Hematopoietic multipotent progenitor cell treated with erythropoietin and hydrocortisone succinate and interleukin-3 and kit ligand, for 17 days (in vitro differentiated cells): ENCODE measurements at regions not wholly inside any gene's neighbourhood (a gene's known extent, or its start where the extent isn't known, plus 50 kb on each side); places are given as distances from the start of the nearest gene placed in this dataset.
A peak's percentile ranks its signal among the peaks of the same experiment; 100 is the strongest.
"Not testable (repeated sequence)": the region's sequence is repeated elsewhere in the genome, so short reads cannot be mapped to it uniquely, and the experiment has no call there.

ENCODE experiments used
- DNase-seq: peaks from one replicate; pipeline ENCODE4 v3.0.0-alpha.2; 2015; ENCODE audit warnings: low spot score

DNA sequence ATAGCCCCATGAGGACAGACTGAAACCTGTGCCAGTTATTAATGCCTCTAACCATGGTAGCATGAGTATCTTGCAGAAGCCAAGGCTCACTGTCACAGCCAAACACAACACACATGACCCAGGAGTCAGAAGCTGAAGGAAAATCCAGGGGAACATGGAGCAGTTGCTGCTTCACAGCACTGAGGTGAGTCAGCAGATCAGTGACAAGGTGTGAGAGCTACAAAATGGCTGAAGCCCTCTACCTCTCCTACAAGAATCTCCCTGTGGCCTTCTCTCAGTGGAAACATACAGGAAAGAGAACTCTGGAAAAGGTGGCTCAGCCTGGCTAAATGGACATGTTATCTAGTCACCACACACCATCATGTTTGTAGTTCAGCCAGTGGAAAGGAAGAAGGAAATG, 93.5 kb downstream of the NAB1 start:
- DNase-seq = no peak

DNA sequence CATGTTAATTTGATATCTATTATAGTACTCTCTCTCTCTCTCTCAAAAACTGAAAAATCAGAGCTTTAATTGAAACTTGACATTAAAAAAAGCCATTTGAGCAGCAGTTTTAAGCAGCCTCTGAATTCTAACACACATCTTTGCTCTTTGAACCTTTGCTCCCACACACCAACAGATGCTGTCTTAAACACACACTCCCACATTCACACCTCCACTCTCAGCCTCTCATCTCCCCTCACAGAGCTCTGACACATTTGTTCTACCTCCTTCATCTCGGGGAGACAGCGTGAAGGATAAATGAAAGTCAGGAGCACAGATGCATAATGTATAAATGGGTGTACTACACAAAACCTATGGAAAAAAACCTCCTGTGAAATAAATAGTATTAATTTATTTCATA, 95.2 kb downstream of the NAB1 start:
- no peak for DNase-seq

DNA sequence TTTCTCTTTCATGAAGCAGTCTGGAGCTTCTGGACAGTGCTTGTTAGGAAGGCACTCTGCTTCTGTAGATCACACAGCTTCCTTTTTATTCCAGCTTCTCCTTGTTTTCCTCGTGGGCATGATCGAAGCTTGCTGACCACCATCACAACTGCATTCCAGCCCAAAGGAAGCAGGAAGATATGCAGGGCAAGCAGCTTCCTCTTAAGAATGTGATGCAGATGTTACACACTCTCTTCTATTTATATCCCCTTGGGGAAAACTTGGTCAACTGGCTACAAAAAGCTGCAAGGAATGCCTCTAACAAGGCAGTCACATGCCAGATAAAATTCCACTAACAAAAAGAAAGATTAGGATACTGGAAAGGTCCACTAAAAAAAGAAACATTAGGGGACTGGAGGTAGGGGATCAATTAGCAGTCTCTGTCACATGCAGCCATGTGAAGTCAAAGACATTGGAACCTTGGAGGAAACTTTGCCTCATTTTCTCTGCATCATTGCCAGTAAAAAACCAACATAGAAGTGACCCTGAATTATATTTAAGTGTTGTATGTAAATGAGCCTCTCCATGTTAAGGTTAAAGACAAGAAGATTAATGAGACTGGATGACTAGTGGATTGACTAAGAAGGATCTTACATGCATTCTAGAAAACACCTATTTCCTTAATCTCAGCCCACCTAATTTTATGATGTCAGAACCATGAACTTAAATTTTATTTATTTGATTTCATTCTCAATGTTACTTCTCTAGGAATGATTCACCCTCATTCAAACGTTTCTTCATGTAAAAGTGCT, 98.3 kb downstream of the NAB1 start:
- DNase-seq = no peak

DNA sequence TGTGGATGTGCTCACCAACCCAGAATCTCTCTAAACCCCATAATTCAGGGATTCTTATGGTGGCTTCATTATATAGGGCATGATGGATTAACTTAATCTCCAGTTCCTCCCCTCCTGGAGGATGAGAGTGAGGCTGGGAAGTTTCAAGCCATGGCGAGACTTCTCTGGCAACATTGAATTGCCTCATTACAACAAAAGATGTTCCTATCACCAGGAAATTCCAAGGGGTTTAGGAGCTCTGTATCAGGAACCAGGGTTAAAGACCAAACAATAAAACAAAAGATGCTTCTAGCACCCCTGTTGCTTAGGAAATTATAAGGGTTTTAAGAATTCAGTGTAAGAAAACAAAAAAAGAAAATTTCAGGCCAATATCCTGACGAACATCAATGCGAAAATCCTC, 100.1 kb downstream of the NAB1 start:
- no peak for DNase-seq

DNA sequence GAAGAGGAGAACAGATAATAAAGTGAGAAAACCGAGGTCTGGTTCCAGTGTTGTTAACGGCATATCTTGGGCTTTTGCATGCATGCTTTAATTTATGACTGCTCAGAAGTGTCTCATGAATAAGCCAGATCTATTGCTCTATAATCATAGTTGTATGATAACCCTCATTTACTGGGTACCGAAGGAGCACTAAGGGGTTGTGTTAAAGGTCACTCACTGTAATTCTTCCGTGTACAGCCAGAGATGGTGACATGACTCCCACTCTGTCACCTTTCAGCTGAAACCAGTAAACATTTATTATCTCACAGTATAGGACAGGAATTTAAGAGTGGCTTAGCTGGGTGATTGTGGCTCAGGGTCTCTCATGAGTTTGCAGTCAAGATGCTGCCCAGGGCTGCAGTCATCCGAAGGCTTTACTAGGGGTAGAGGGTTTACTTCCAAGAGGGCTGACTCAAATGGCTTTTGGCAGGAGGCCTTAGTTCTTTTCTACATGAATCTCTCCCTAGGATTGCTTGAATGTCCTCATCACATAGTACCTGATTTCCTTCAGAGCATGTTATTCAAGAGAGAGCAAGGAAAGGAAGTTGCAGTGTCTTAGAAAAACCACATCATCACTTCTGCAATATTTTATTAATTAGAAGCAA, 107.0 kb downstream of the NAB1 start:
- no peak for DNase-seq

DNA sequence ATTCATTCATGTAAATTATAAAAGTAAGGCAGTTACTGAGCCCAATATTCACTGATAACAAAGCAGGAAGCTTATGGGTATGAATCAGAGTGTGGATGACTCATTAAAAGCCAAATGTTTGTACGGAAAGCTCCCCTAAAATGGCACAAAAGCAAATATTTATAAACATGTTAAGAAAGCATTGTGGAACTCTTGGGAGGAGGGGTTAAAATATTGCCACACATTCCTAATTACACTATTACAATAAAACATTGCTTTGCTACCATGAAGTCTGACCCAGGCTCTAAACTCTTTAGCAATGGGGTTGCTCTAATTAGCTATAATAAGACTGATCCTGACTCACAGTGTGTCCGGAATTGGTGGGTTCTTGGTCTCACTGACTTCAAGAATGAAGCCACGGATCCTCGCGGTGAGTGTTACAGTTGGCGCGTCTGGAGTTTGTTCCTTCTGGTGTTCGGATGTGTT, 110.9 kb downstream of the NAB1 start:
- no peak for DNase-seq

DNA sequence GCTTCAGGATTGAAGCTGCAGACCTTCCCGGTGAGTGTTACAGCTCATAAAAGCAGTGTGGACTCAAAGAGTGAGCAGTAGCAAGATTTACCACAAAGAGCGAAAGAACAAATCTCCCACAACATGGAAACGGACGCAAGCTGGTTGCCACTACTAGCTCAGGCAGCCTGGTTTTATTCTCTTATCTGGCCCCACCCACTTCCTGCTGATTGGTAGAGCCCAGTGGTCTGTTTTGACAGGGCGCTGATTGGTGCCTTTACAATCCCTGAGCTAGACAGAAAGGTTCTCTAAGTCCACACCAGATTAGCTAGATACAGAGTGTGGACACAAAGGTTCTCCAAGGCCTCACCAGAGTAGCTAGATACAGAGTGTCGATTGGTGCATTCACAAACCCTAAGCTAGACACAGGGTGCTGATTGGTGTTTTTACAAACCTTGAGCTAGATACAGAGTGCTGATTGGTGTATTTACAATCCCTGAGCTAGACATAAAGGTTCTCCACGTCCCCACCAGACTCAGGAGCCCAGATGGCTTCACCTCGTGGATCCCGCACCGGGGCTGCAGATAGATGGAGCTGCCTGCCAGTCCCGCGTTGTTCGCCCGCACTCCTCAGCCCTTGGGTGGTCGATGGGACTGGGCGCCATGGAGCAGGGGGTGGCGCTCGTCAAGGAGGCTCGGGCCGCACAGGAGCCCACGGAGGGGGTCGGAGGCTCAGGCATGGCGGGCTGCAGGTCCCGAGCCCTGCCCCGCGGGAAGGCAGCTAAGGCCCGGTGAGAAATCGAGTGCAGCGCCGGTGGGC, 111.7 kb downstream of the NAB1 start:
- DNase-seq = not testable (repeated sequence)

DNA sequence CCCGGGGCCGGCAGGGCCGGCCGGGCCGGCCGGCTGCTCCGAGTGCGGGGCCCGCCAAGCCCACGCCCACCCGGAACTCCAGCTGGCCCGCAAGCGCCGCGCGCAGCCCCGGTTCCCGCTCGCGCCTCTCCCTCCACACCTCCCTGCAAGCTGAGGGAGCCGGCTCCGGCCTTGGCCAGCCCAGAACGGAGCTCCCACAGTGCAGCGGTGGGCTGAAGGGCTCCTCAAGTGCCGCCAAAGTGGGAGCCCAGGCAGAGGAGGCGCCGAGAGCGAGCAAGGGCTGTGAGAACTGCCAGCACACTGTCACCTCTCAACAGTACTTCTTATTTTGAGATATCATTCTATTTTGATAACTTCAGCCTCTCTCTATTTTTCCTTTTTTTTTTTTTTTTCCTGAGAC, 112.3 kb downstream of the NAB1 start:
- DNase-seq = not testable (repeated sequence)

DNA sequence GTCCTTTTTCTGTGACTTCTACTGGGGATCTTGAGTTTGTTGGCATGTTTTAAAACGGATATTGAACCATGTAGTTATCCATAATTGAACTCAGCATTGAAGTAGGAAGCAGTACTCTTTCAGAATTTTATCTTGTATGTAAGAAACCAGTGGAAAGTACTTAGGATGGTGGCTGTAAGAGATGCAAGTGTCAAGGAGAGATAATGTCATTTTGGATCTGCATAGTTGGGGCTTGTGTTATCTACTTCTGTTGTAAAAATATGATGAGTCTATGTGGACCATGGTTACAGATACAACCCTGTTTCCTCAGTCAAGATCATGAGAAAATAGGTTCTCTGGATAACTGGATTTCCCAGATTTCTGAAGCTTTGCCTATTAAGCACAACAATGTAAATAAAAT, 113.7 kb downstream of the NAB1 start:
- DNase-seq = no peak

DNA sequence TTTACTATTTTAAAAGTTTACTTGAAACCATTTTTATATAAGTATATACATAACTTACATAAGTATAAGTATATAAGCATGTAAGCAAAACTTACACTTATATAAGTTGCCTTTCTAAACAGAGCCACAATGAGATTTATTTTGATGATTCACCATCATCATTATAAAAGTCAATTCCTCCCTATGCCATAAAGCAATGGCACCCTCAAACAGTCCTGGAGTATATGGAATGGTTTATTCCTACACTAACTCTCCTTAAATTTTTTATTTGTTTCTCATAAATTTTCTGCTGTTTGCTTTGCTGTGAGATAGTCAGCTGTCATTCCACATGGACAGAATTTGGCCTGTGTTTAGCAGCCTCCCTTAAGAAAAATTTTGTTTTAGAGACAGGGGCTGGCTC, 114.2 kb downstream of the NAB1 start:
- no peak for DNase-seq

DNA sequence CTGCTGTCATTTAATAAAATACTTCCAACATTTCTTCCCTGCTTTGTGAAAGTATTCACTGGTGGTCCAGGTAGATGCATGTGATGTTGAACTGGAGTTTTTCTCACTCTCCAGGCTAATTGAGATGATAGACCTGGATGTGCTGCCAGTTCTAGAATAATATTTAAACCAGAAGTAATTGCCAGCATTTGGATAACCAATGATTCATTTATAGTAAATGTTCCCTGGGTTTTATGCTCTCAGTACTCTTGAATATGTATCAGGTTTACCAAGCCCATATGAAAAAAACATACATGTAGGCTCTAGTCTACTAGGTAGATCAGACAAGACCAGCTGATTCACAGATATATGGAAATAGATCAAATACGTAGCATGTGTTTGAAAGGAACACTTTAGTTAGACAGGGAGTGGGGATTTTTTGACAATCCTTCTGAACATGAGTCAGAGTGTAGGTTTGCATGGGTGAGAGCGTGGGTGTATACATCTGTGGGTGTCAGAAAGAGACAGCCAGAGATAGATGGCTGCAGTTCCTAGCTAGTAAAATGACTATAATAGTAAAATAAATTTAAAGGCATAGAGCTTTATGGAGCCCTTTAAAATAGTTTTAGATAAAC, 115.1 kb downstream of the NAB1 start:
- no peak for DNase-seq

DNA sequence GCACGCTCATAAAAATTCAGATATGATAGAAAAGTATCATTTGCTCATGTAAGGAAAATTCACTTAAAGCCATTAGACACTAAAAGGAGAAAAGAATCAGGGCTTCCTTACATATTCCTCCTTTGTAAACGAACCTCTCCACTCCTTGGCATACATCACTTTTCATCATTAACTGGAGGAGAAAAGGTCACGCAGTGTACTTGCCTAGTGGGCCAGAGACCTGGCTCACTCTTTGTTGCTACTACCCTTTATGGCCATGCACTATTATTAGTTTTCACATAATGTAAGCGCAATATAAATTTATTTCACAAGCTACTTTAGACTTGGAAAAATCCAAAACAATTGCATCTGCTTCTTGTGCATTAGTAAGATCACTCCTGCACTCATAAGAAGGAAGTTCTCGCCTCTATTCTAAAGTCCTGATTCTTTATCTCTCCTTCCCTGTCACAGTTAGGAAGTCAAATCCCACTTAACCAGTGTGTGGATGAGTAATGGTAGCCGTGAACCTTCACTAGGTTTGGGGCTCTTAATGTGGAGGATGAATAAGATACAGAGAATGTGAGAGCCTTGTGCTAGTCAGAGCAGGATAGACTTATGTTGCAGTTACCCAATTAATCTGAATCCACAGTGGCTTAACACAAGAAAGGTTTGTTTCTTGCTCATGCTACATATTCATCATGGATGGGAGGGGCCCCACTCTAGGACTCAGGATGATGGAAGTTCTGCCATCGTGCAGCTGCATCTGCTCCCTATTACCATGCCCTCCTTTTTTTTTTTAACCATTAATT, 115.0 kb upstream of the GLS start:
- DNase-seq = no peak

DNA sequence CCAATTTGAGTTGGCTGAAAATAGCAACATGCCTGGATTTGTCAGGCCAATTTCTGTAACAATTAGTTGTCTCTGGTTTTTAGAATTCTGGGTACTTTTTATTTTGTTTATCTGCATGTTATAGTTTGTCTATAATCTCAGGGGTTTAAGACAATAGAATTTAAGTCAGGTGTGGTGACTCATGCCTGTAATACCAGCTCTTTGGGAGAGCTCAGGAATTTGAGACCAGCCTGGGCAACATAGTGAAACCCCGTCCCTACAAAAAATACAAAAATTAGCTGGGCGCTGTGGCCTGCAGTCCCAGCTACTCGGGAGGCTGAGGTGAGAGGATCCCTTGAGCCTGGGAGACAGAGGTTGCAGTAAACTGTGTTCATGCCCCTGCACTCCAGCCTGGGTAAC, 114.4 kb upstream of the GLS start:
- DNase-seq = no peak

DNA sequence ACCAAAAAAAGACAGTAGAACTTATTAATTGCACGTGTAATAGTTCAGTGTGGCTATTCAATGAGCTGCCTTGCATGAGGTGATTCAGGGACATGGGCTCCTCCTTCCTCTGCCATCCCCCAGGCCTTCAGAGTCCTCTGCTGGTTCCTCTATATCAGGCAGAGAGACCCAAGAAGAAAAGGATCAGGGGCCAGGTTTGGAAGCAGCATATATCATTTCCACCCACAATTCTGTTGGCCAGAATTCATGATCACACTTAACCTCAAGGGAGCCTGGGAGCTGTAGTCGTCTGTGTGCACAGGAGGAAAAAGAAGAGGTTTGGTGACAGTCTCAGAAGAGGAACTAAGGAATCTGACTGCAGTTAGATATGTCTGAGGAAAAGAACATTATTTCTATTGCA, 114.0 kb upstream of the GLS start:
- DNase-seq = no peak

DNA sequence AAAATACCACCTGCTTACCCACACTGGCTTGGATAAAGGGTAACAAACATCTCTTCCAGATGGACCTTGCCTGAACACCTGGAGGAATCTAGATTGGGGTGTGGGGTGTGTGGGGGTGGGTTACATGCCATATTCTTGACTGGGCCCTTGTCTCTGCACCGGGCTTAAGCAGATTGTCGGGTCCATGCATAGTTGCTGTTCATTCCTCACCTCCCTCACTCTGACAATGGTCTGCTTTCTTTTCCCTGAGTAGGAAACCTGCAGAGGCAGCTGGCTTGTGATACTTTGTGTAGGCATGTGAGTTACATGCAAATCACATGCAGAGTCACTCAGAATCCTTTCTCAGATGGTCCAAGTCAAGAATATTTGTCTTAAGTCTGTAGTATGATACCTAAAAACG, 112.8 kb upstream of the GLS start:
- DNase-seq = no peak

DNA sequence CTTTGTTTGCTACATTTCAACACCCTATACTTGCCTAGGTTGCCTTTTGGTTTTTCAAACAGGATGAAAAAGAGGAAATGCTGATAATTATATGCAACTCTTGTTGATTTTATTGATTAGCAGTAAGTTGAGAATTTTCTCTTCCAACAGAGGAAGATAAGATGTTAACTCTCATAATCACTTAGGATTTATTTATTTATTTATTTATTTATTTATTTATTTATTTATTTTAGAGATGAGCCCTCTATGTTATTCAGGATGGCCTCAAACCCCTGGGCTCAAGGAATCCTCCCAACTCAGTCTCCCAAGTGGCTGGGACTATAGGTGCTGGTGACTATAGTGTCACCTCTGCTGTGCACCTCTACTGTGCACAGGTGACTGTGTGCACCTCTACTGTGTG, 111.4 kb upstream of the GLS start:
- DNase-seq = no peak

DNA sequence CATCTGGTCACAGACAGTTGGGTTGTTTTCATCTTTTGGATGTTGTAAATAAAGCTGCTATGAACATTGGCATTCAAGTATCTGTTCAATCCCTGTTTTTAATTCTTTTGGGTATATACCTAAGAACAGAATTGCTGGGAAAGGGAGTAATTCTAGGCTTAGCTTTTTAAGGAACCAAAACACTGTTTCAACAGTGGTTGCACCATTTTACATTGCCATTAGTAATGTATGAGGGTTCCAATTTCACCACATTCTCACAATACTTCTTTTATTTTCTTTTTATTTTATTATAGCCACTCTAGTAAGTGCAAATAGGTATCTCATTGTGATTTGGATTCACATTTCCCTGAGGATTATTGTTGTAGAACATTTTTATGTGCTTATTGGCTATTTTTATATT, 108.9 kb upstream of the GLS start:
- no peak for DNase-seq

DNA sequence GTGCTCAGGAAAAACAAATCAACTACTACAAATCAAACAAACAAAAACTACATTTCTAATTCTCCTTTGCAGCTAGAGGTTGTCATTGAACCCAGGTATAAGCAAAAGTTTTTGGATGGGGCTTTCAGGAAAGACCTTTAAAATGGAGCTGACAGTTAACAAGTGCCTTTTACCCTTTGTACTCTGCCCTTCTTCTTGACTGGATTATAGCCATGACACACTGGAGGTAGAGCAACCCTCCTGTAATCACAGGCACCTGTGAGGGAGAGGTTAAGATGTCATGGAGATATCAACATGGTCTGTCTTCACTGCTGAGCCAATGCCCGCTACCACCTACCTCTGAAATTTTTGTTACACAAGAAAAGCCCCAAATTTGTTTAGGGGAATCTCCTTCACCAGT, 100.0 kb upstream of the GLS start:
- no peak for DNase-seq

DNA sequence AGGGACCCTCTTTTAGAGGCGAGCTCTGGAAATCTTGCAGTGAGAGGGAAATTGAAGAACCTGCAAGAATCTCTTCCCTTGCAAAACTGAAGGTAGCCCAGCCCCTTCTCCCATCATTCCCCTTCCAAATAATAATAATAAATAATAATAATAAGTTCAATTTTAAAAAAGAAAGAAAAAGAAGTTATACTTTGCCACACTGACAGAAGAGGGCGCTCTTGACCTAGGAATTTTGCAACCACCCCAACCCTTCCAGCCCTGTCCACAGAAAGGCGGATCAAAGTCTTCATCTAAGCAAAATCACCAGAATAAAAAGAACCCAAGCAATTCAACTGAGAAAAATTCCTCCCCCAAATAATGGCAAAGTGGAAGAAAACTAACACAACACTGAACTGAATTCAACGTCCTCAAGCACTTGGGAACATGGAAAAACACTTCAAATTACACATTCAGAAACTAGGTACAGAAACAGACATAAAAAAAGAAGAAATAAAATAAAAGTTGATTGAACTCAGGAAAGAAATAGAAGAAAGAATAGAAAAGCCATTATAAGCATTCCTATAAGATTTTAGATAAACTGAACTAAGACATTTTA, 98.9 kb upstream of the GLS start:
- DNase-seq = peak; percentile 32

DNA sequence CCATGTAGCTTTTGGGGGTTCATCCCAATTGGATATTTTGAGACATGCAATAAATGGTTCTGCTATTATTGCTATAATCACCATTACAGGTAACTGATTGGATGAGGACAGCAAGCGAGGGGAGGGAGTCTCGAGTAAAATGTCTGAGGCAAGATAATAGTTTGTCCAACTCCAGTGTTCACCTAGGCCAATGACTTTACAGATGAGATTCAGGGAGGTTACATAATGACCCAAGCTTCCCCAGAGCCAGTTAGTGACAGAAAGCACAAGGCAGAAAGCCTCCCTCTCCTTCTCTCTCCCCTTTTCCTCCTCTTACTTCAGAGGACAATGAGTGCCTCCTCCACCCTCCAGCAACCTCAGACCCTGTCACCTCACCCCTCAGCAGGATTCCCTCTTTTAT, 98.4 kb upstream of the GLS start:
- no peak for DNase-seq

DNA sequence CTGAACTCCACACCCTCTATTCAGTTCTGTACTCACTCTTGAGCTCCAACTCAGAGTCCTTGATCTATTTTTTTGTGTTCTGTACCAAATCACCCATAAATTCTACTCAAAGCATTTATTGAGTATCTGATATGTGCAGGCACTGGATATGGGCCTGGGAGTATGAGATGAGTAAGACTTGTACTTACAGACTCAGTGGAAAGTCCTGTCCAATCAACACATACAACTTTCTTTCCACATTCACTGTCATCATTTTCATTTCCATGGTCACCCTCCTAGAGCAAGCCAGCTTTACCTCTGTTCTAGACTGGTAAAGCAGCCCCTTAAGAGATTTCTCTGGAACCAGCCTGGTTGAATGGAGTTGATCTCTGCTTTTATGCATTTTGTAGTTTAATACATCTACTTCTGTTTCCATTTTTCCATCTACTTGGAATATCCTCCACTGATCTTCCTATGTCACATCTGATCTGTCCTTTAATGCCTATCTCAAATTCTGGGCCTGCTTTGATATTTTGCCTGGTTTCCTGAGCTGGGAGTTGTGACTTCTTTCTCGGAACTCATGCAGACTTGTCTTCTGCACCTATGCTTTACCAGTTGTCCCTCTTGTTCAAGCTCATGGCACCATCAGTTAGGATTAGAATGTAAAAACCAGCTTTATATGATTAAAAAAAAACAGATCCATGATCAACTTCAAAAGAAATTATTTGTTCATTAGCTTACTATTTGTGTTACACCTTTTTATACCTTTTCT, 96.9 kb upstream of the GLS start:
- DNase-seq = no peak
